ENCODE measurements at regions not wholly inside any gene's neighbourhood (a gene's known extent, or its start where the extent isn't known, plus 50 kb on each side); places are given as distances from the start of the nearest gene placed in this dataset.

DNA sequence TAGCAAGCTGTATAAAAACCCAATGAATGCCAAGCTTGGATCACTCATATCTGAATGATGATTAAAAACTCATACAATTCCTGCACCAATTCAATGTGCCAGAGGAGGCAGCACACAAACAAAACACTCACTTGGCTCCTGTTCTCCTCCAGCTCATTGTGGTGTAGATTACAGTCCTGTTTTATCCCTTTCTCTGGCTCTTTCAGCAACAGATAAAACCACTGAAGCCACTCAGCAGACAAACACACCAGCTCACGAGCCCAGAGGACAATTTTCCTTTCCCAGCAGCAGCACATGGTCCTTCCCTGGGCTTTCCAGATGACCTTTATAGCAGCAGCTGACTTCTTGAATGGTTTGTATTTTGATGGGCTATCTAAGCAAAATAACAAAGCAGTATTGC lies 107.3 kb upstream of the STARD3NL start:
- peak; percentile 13 to 14 for DNase-seq

DNA sequence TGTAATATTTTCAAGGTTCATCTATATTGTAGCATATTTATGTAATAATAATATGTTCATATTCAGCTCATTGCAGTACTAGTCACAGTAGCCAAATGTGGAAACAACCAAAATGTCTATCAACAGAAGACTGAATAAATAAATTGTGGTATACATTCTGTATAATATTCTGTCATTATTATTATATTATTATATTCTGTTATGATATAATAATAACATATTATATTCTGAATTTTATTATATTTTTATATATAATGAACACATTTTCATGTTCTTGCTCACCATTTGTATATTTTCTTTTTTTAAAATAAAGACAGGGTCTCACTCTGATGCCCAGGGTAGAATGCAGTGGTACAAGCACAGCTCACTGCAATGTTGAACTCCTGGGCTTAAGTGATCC lies 91.2 kb upstream of the STARD3NL start:
- no peak for DNase-seq

DNA sequence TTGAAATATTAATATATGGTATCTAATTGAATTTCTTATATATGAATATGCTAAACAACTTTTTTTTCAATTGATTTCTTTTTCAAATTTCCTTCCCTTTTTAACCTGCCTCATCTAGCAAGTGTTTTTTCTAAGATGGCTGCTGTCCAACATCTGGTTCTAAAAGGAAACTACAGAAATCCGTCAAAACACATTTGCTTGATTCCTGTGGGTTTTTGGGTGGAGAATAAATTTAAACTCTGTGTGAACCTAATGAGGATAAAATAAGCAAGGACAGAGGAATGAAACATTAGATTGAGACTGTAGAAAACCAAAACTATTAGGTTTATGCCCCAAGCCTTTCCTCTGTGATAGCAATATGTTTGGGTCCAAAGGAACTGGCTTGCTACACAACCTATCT lies 75.5 kb upstream of the STARD3NL start:
- peak in 1 of 2 donors; percentile 2 for DNase-seq

DNA sequence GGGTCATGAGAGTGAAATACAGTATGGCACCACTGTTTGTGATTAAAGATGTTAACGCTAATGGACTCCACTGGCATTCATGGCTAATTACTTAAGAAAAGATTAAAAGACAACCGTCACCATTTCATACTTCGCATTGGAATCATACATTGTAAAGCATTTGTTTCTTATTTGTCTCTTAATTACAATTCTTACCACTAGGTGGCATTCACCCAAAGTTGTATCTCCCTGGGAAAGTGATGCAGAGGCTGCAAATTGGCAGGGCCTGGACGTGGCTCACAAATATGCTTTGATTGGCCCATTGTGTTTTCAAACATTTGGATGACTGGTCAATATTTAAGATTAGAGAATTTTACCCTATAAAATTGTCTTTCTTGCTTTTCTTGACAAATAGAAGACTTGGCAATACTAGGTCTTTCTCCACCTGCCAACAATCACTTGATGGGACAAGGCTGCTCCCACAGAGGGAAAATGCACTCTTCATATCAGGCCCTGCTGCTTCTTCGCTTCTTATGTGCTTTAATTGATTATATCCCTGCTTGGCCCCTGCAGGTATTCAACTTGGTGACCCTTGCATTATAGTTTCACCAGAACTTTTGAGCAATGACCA lies 72.1 kb upstream of the STARD3NL start:
- peak; percentile 13 to 31 for DNase-seq

DNA sequence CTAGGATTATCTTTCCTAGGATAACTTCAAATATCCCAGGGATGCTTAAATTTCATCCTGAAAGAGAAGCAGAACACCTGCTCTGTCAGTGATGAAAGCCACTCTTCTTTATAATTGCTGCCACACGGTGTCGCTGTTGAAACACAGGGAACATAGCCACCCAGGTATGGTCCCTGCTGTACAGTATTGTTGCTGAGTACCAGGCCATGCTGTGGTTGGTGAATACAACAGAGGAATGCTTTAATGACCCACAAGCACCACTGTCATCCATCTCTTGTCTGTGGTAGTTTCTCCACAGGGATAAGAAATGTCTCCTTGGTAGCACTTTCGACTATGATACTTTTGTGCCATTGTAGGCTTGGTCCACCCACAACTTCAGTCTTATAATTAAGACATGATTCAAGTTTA lies 70.6 kb upstream of the STARD3NL start:
- peak; percentile 28 to 30 for DNase-seq

DNA sequence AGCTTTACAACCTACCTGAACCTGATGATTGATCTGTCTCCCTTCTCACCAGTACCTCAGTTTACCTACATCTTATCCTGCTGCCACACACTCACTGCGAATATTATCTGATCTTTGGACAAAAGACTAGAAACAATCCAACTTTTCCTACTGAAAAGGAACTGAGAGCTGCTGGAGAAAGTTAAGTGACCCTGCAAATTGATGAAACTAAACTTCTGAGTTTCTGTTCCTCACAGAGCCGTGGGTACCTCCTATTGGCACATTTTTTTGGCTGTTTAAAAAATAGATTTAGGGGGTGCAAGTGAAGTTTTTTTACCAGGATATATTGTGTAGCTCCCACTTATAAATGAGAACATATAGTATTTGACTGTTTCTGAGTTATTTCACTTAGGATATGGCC lies 66.0 kb upstream of the STARD3NL start:
- no peak for DNase-seq

DNA sequence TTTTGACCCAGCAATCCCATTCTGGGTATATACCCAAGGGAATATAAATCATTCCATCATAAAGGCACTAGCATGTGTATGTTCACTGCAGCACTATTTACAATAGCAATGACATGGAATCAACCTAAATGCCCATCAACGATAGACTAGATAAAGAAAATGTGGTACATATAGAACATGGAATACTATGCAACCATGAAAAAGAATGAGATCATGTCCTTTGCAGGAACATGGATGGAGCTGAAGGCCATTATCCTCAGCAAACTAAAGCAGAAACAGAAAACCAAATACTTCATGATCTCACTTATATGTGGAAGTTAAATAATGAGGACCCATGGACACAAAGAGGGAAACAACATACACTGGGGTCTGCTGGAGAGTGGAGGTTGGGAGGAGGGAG lies 58.0 kb upstream of the STARD3NL start:
- no peak for DNase-seq

DNA sequence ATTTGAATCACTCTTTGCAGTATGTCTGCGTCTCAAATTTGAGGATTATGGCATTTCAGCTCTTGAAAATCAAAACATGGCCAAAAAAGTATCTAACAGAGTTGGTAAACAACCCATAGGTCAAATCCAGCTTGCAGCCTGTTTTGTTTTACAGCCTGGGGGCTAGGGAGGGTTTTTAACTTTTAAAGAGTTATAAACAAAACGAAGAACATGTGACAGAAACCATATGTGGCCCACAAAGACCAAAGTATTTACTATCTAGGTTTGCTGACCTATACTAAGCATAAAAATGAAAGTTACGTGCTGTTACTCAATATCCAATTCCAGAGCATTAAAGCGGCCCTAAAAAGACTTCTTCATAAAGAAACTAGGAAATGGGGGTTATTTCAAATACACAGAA lies 55.5 kb upstream of the STARD3NL start:
- DNase-seq, result no peak

DNA sequence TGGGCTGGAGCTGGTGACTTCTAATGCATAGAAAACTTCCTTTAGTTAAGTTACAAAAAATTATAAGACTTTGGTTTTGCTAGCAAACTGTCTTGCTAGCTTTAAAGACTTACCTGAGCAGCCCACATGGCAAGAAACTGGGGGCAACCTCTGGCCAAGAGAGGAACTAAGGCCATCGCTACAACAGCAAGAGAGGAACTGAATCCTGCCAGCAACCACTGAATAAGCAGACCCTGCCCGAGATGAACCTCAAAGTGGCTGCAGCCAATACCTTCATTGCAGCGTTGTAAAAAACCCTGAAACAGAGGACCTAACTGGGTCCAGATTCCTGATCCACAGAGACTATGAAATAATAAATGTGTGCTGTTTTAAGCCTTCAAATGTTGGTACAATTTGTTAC lies 54.6 kb upstream of the STARD3NL start:
- DNase-seq, result no peak

DNA sequence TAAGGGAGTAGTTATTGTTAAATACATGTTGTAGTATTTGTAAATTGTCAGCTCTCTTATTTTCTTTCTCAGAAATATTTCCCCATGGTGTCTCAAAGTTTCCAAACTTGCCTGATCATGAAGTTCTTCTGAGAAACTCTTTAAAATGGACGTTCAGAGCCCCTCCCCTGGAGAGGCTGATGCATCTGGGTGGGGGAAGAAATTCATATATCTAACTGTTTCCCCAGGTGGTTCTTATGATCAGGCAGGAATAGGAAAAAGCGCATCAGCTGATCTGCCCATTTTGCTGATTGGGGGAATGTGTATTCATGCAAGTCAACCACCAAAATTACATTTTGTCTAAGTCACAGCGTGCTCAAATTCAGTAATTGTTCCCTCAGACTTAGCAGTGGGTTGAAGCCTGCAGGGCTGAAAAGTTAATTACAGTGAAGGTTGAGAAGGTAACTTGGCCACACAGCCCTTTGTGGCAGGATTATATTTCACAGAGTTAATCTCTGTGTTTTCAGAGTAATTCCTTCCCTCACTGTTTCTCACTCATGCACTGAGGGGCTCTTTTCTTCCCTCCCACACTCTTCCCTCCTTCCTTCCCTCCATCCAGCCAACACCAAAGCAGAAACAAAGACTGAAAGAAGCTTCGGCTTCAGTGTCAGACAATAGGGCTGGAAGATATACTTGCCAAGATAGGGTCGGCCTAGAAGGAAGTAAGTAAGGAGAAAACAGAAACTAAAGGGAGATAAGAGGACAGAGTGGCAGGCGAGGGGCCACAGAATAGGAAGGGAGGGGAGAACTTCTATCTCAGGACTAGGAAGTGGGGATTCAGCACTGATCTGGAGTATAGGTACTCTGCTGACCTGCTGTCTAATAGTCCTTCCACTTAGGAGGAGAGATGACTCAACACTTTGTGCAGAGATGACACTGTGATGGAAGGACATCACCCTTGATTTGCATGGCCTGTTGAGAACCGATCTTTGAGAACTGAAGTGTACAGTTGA lies 50.5 kb upstream of the STARD3NL start:
- no peak for DNase-seq

Measured in right lung (tissue), 2 donors.